K562 (cell line): ENCODE measurements at regions not wholly inside any gene's neighbourhood (a gene's known extent, or its start where the extent isn't known, plus 50 kb on each side); places are given as distances from the start of the nearest gene placed in this dataset.

Experiments
- ATAC-seq: fragments of 200-7000 bp; cut with Tn5 transposase; 3 replicates; pipeline ENCODE4 v1.9.1; 2020; ENCODE audit warnings: moderate library complexity
- BruUV-seq: library from RNA; stranded (reverse); fragments of 400-500 nt; replicated peaks from 2 replicates; lab custom pipeline; 2021; lab: Mats Ljungman, UMichigan
- CTCF ChIA-PET: fragments of 300-600 bp; formaldehyde crosslinking; extraction: SDS; loops from one replicate; lab custom pipeline; 2021; ENCODE audit warnings: low intra/inter-chr PET ratio; lab: Yijun Ruan, JAX
- POLR2A ChIA-PET: fragments of 300-600, 350-650 bp; sonication (Branson Sonifier 250); formaldehyde crosslinking; extraction: SDS; loops from one replicate; lab custom pipeline; 2021; ENCODE audit warnings: antibody characterized with exemption, inconsistent platforms; lab: Yijun Ruan, JAX
- DNase-seq, 4 experiments: peaks; one replicate each; pipeline versions ENCODE4 v3.0.0 to v3.0.0-alpha.2; 2011 to 2018; ENCODE audit warnings: low spot score in 3 of 4, mixed read lengths in 3 of 4; ENCODE audit errors: extremely low read depth in 1 of 4
- FAIRE-seq: peaks from 2 replicates; lab custom pipeline; 2011; peaks lifted over from hg19 to GRCh38; lab: Jason Lieb, UNC
- H2AFZ ChIP-seq: 2 replicates; pipeline ENCODE4 v1.6.0; 2011; ENCODE audit warnings: low read depth, low read length, control low read depth, inconsistent platforms
- H3K27ac ChIP-seq: fragments of 200-600 bp; 3 replicates; pipeline ENCODE4 v1.8.0; 2011; ENCODE audit warnings: low read depth, mild to moderate bottlenecking, control low read depth, inconsistent platforms, low read length, moderate library complexity, mixed read lengths; ENCODE audit errors: extremely low read depth
- H3K27me3 ChIP-seq, 2 experiments: fragments of 300-600 bp in 1 of 2; 2 replicates in 1 of 2; 3 replicates in 1 of 2; pipeline versions ENCODE4 v1.6.0 to v1.8.0; 2011; ENCODE audit warnings: inconsistent platforms in 2 of 2, low read length in 2 of 2, mild to moderate bottlenecking in 1 of 2, mixed read lengths in 1 of 2, moderate library complexity in 1 of 2; ENCODE audit not compliant: control insufficient read depth in 2 of 2, insufficient read depth in 2 of 2
- H3K36me3 ChIP-seq: fragments of 300-600 bp; 3 replicates; pipeline ENCODE4 v1.8.0; 2011; ENCODE audit warnings: mild to moderate bottlenecking, low read length, inconsistent platforms; ENCODE audit not compliant: control insufficient read depth, insufficient read depth
- H3K4me1 ChIP-seq, 2 experiments: fragments of 200-600 bp in 1 of 2; replicated peaks in 1 of 2; 2 replicates in 1 of 2; 3 replicates in 1 of 2; pipeline versions ENCODE4 v1.5.1 to v1.8.0; 2011; ENCODE audit warnings: inconsistent platforms in 2 of 2, low read length in 2 of 2, mild to moderate bottlenecking in 1 of 2, mixed read lengths in 1 of 2, moderate library complexity in 1 of 2; ENCODE audit not compliant: control insufficient read depth in 2 of 2, insufficient read depth in 2 of 2
- H3K4me2 ChIP-seq: 2 replicates; pipeline ENCODE4 v1.6.1; 2011; ENCODE audit warnings: low read length, control low read depth, inconsistent platforms, mixed read lengths; ENCODE audit not compliant: insufficient read depth
- H3K4me3 ChIP-seq: fragments of 200-600 bp; sonication (generic), shearing (Covaris generic); 2 replicates; pipeline ENCODE4 v1.5.1; 2016; ENCODE audit warnings: control low read depth, inconsistent platforms
- H3K79me2 ChIP-seq: fragments of 200-600 bp; 3 replicates; pipeline ENCODE4 v1.8.0; 2011; ENCODE audit warnings: low read length, inconsistent platforms; ENCODE audit not compliant: control insufficient read depth, insufficient read depth
- H3K9ac ChIP-seq, 2 experiments: 2 replicates each; pipeline versions ENCODE4 v1.6.0 to v1.6.1; 2011; ENCODE audit warnings: low read depth in 2 of 2, low read length in 2 of 2, control low read depth in 1 of 2, inconsistent platforms in 1 of 2, mild to moderate bottlenecking in 1 of 2, mixed read lengths in 1 of 2; ENCODE audit not compliant: insufficient read depth in 1 of 2
- H3K9me1 ChIP-seq: one replicate; pipeline ENCODE4 v1.6.0; 2011; ENCODE audit warnings: inconsistent platforms, mild to moderate bottlenecking, low read length, moderate library complexity; ENCODE audit not compliant: control insufficient read depth, insufficient read depth
- H3K9me3 ChIP-seq: replicated peaks from 2 replicates; pipeline ENCODE4 v1.5.1; 2011; ENCODE audit warnings: low read depth, low read length, inconsistent platforms; ENCODE audit not compliant: control insufficient read depth, insufficient read depth
- H4K20me1 ChIP-seq: replicated peaks from 2 replicates; pipeline ENCODE4 v1.6.1; 2011; ENCODE audit warnings: low read length, inconsistent platforms, mixed read lengths; ENCODE audit not compliant: control insufficient read depth, insufficient read depth
- BRD9 ChIP-seq: fragments of 450-650 bp; IDR thresholded peaks from 2 replicates; pipeline ENCODE4 v1.6.1; 2018; ENCODE audit warnings: low read depth; ENCODE audit not compliant: partially characterized antibody
- JUNB ChIP-seq: fragments of 450-650 bp; formaldehyde crosslinking; conservative IDR thresholded peaks from 2 replicates; pipeline ENCODE4 v1.4.0; 2020; ENCODE audit warnings: mild to moderate bottlenecking
- TGIF2 ChIP-seq: sonication (generic); formaldehyde crosslinking; IDR thresholded peaks from 2 replicates; pipeline ENCODE4 v1.8.1; 2022; ENCODE audit warnings: mild to moderate bottlenecking, missing genetic modification reagents, moderate library complexity
- ZBTB40 ChIP-seq, 2 experiments: fragments of 450-650 bp in 1 of 2; sonication (generic) in 1 of 2; formaldehyde crosslinking in 1 of 2; IDR thresholded peaks; 2 replicates each; pipeline versions ENCODE4 v1.7.1 to v1.9.0; 2016 to 2022; ENCODE audit warnings: inconsistent platforms in 1 of 2, mild to moderate bottlenecking in 1 of 2, missing genetic modification reagents in 1 of 2
- ZNF134 ChIP-seq: fragments of 250-450 bp; sonication (Bioruptor Pico); conservative IDR thresholded peaks from 2 replicates; pipeline ENCODE4 v1.4.0; 2020
- WGBS: fragments of 100-300 bp; shearing (Covaris generic); methylation state at CpG from one replicate; pipeline ENCODE4 v1.1.6; 2016; ENCODE audit warnings: low coverage, mixed read lengths; ENCODE audit not compliant: insufficient coverage; ENCODE audit errors: missing lambda C conversion rate; 5-methylcytosine and 5-hydroxymethylcytosine counted together
- in situ Hi-C: fragments of 300-500 bp; cut with MboI; formaldehyde crosslinking; loops from 4 replicates; pipeline ENCODE4 v1.15.0; 2018; ENCODE audit warnings: inconsistent platforms, mixed read lengths
- intact Hi-C: fragments of 100-400 bp; cut with micrococcal nuclease; formaldehyde crosslinking; loops from 2 replicates; pipeline ENCODE4 v1.14.2; 2022

GRCh38 chr2:121043061-121043826, 241.8 kb downstream of the TFCP2L1 start:
- peaks cover 0 to 25% of the 10 kb centered on the region in 2 experiments; a peak in 2 of 5 replicates for H3K27me3 ChIP-seq
- ChIA-PET CTCF (no interaction called here), POLR2A (no interaction called here)
- FAIRE-seq: no peak
- H3K36me3 ChIP-seq: no peaks in the 10 kb centered on the region
- no peak for DNase-seq
- intact Hi-C loops: no loop called here
- no peaks in the 10 kb centered on the region for H3K79me2 ChIP-seq
- no peak for ATAC-seq
- no peak overlapping the region for H3K4me3 ChIP-seq
- H3K4me2 ChIP-seq: no peak overlapping the region
- H3K9me1 ChIP-seq: peaks cover 3% of the 10 kb centered on the region
- no peak overlapping the region for H3K9ac ChIP-seq
- 0% methylated on average over 8 of the region's 8 CpGs for WGBS
- no peaks in the 10 kb centered on the region for H3K4me1 ChIP-seq
- H3K9me3 ChIP-seq: no peaks in the 10 kb centered on the region
- no peaks in the 10 kb centered on the region for H4K20me1 ChIP-seq
- in situ Hi-C loops: no loop called here
- no peak overlapping the region for H2AFZ ChIP-seq
- H3K27ac ChIP-seq: no peak overlapping the region
- TF ChIP-seq ZNF134: 0 out of 2 replicates have a peak, but pooled peaks have one; percentile 38
- no peak for TF ChIP-seq TGIF2
- no TSS peak for BruUV-seq

- POLR2A ChIA-PET: no interaction called here
- intact Hi-C loops: no loop called here
- H3K4me2 ChIP-seq: no peak overlapping the region
- BruUV-seq: no TSS peak
- no peaks in the 10 kb centered on the region for H3K9me1 ChIP-seq
- no peak overlapping the region for H3K4me3 ChIP-seq
- no peaks in the 10 kb centered on the region for H3K9me3 ChIP-seq
- ATAC-seq: no peak
- DNase-seq: no peak
- in situ Hi-C loops: no loop called here
- H3K27ac ChIP-seq: no peak overlapping the region
- H3K27me3 ChIP-seq: peaks cover 0 to 19% of the 10 kb centered on the region in 2 experiments; a peak in 2 of 5 replicates
- H3K4me1 ChIP-seq: no peaks in the 10 kb centered on the region
- H2AFZ ChIP-seq: no peak overlapping the region
- no peaks in the 10 kb centered on the region for H3K36me3 ChIP-seq
- FAIRE-seq: no peak
- no peaks in the 10 kb centered on the region for H4K20me1 ChIP-seq
- CTCF ChIA-PET: no interaction called here
- H3K9ac ChIP-seq: no peak overlapping the region
- 0% methylated on average over 3 of the region's 3 CpGs for WGBS
- no peaks in the 10 kb centered on the region for H3K79me2 ChIP-seq
- TF ChIP-seq JUNB (CRISPR knock-in tag) (no peak), ZBTB40 (IDR thresholded peaks at IDR 0.05) (no peak), ZBTB40 (CRISPR knock-in tag; IDR thresholded peaks at IDR 0.05) (no peak), BRD9 (no peak)
These were observed 241.2 kb downstream of the TFCP2L1 start for GRCh38 chr2:121043827-121044222.
